ENCODE measurements at regions not wholly inside any gene's neighbourhood (a gene's known extent, or its start where the extent isn't known, plus 50 kb on each side); places are given as distances from the start of the nearest gene placed in this dataset.

- no peak for DNase-seq
Observed at GRCh38 chr1:80673935-80674597, 1126.7 kb upstream of the ADGRL2 start.

- DNase-seq: no peak
Observed at GRCh38 chr1:80668372-80668771, 1132.4 kb upstream of the ADGRL2 start.

GRCh38 chr1:80666073-80666472, 1134.7 kb upstream of the ADGRL2 start:
- DNase-seq: no peak

- no peak for DNase-seq
Observed at GRCh38 chr1:80659161-80659560, 1141.6 kb upstream of the ADGRL2 start.

GRCh38 chr1:80657707-80658106, 1143.0 kb upstream of the ADGRL2 start:
- no peak for DNase-seq

- no peak for DNase-seq
Observed at GRCh38 chr1:80657044-80657643, 1143.6 kb upstream of the ADGRL2 start.

- DNase-seq: peak; percentile 59
Observed at GRCh38 chr1:80656641-80657040, 1144.1 kb upstream of the ADGRL2 start.

- DNase-seq: peak; percentile 49
Observed at GRCh38 chr1:80656014-80656636, 1144.6 kb upstream of the ADGRL2 start.

- no peak for DNase-seq
Observed at GRCh38 chr1:80646053-80646452, 1154.7 kb upstream of the ADGRL2 start.

- DNase-seq: no peak
Observed at GRCh38 chr1:80645621-80646020, 1155.1 kb upstream of the ADGRL2 start.

- DNase-seq: no peak
Observed at GRCh38 chr1:80640978-80641377, 1159.8 kb upstream of the ADGRL2 start.

- DNase-seq: no peak
Observed at GRCh38 chr1:80639777-80640533, 1160.8 kb upstream of the ADGRL2 start.

- DNase-seq: no peak
Observed at GRCh38 chr1:80633947-80634706, 1166.6 kb upstream of the ADGRL2 start.

GRCh38 chr1:80632284-80632683, 1168.5 kb upstream of the ADGRL2 start:
- DNase-seq: no peak

GRCh38 chr1:80629304-80629837, 1171.4 kb upstream of the ADGRL2 start:
- no peak for DNase-seq

- DNase-seq: no peak
Observed at GRCh38 chr1:80624682-80625081, 1176.1 kb upstream of the ADGRL2 start.

- DNase-seq: no peak
Observed at GRCh38 chr1:80607064-80607463, 1193.7 kb upstream of the ADGRL2 start.

- no peak for DNase-seq
Observed at GRCh38 chr1:80594013-80594412, 1206.7 kb upstream of the ADGRL2 start.

- DNase-seq: no peak
Observed at GRCh38 chr1:80593197-80593596, 1207.5 kb upstream of the ADGRL2 start.

GRCh38 chr1:80582980-80583379, 1217.8 kb upstream of the ADGRL2 start:
- peak; percentile 96 for DNase-seq

GRCh38 chr1:80579055-80579454, 1221.7 kb upstream of the ADGRL2 start:
- no peak for DNase-seq

- DNase-seq: no peak
Observed at GRCh38 chr1:80566867-80567266, 1233.9 kb upstream of the ADGRL2 start.

GRCh38 chr1:80566123-80566522, 1234.6 kb upstream of the ADGRL2 start:
- DNase-seq: no peak
